ENCODE measurements at regions not wholly inside any gene's neighbourhood (a gene's known extent, or its start where the extent isn't known, plus 50 kb on each side); places are given as distances from the start of the nearest gene placed in this dataset.

- CTCF ChIA-PET: no interaction called here
- Histone ChIP-seq H3K9me3 (ENCODE audit: control insufficient read depth in 2 of 3, low read length in 3 of 3) (no peaks in the 10 kb centered on the region), H3K4me1 (ENCODE audit: control insufficient read depth in 2 of 2, insufficient read depth in 2 of 2, low read length in 2 of 2) (peaks cover 10 to 12% of the 10 kb centered on the region in 2 donors), H3K4me3 (ENCODE audit: low read length) (no peak overlapping the region), H3K36me3 (ENCODE audit: control insufficient read depth in 2 of 3, insufficient read depth in 3 of 3, low read length in 3 of 3) (no peaks in the 10 kb centered on the region), H3K27ac (ENCODE audit: low read depth, low read length) (no peak overlapping the region), H3K27me3 (ENCODE audit: control insufficient read depth in 2 of 2, insufficient read depth in 2 of 2, low read length in 2 of 2) (no peaks in the 10 kb centered on the region)
- no peak for DNase-seq
- POLR2A ChIA-PET: no interaction called here
- no peak overlapping the region for H3K4me3 Mint-ChIP-seq
- no peaks in the 10 kb centered on the region for H3K9me3 Mint-ChIP-seq
- ATAC-seq: no peak
- H3K27me3 Mint-ChIP-seq: peaks cover 0 to 18% (median 0%) of the 10 kb centered on the region in 5 donors
- H3K4me1 Mint-ChIP-seq: peaks cover 9 to 40% (median 28%) of the 10 kb centered on the region in 7 donors
- H3K36me3 Mint-ChIP-seq: no peaks in the 10 kb centered on the region
- no peak overlapping the region for H3K27ac Mint-ChIP-seq
- intact Hi-C loops (cut with micrococcal nuclease): no loop called here
These were observed 205.3 kb upstream of the RAB4A start for GRCh38 chr1:229065613-229066012.

- no peaks in the 10 kb centered on the region for H3K36me3 ChIP-seq (ENCODE audit: control insufficient read depth in 2 of 3, insufficient read depth in 3 of 3, low read length in 3 of 3)
- intact Hi-C loops (cut with micrococcal nuclease): no loop called here
- no peaks in the 10 kb centered on the region for H3K27me3 ChIP-seq (ENCODE audit: control insufficient read depth in 2 of 2, insufficient read depth in 2 of 2, low read length in 2 of 2)
- DNase-seq (no peak), ATAC-seq (no peak)
- H3K36me3 Mint-ChIP-seq: no peaks in the 10 kb centered on the region
- no peak overlapping the region for H3K4me3 ChIP-seq (ENCODE audit: low read length)
- no peak overlapping the region for H3K27ac ChIP-seq (ENCODE audit: low read depth, low read length)
- H3K9me3 ChIP-seq (ENCODE audit: control insufficient read depth in 2 of 3, low read length in 3 of 3): no peaks in the 10 kb centered on the region
- H3K4me1 Mint-ChIP-seq: peaks cover 9 to 34% (median 27%) of the 10 kb centered on the region in 7 donors
- H3K4me1 ChIP-seq (ENCODE audit: control insufficient read depth in 2 of 2, insufficient read depth in 2 of 2, low read length in 2 of 2): peaks cover 10 to 11% of the 10 kb centered on the region in 2 donors
- no peaks in the 10 kb centered on the region for H3K9me3 Mint-ChIP-seq
- H3K27ac Mint-ChIP-seq: no peak overlapping the region
- ChIA-PET CTCF (no interaction called here), POLR2A (interaction anchor here (0.6 kb wide), 1 partner anchor 70 kb away, joined by 3 read pairs; no protein-coding TSS in a partner anchor)
- no peak overlapping the region for H3K4me3 Mint-ChIP-seq
- peaks cover 0 to 18% (median 0%) of the 10 kb centered on the region in 5 donors for H3K27me3 Mint-ChIP-seq
These were observed 204.3 kb upstream of the RAB4A start for GRCh38 chr1:229066591-229066990.

- no peak overlapping the region for H3K27ac Mint-ChIP-seq
- H3K27me3 Mint-ChIP-seq: peaks cover 0 to 18% (median 0%) of the 10 kb centered on the region in 5 donors
These were observed 203.4 kb upstream of the RAB4A start for GRCh38 chr1:229067546-229067945.

GRCh38 chr1:229068270-229068987 is 202.5 kb upstream of the RAB4A start:
- Histone ChIP-seq H3K9me3 (ENCODE audit: control insufficient read depth in 2 of 3, low read length in 3 of 3) (no peaks in the 10 kb centered on the region), H3K4me3 (ENCODE audit: low read length) (no peak overlapping the region), H3K4me1 (ENCODE audit: control insufficient read depth in 2 of 2, insufficient read depth in 2 of 2, low read length in 2 of 2) (peaks cover 10 to 11% of the 10 kb centered on the region in 2 donors), H3K36me3 (ENCODE audit: control insufficient read depth in 2 of 3, insufficient read depth in 3 of 3, low read length in 3 of 3) (no peaks in the 10 kb centered on the region), H3K27ac (ENCODE audit: low read depth, low read length) (no peak overlapping the region), H3K27me3 (ENCODE audit: control insufficient read depth in 2 of 2, insufficient read depth in 2 of 2, low read length in 2 of 2) (no peaks in the 10 kb centered on the region)
- H3K9me3 Mint-ChIP-seq: no peaks in the 10 kb centered on the region
- peaks cover 9 to 26% (median 24%) of the 10 kb centered on the region in 7 donors for H3K4me1 Mint-ChIP-seq
- ChIA-PET POLR2A (no interaction called here), CTCF (no interaction called here)
- no peak for DNase-seq
- H3K27ac Mint-ChIP-seq: peak overlapping the region in 3 of 9 donors; percentile 11 to 48 (median 27)
- intact Hi-C loops (cut with micrococcal nuclease): no loop called here
- peak; percentile 78 for ATAC-seq
- peaks cover 0 to 15% (median 0%) of the 10 kb centered on the region in 5 donors for H3K27me3 Mint-ChIP-seq
- H3K4me3 Mint-ChIP-seq: peak overlapping the region in 5 of 10 donors; percentile 12 to 67 (median 44)
- H3K36me3 Mint-ChIP-seq: no peaks in the 10 kb centered on the region

More at GRCh38 chr1:229067546-229067945, 203.4 kb upstream of the RAB4A start:
- Histone ChIP-seq H3K27me3 (ENCODE audit: control insufficient read depth in 2 of 2, insufficient read depth in 2 of 2, low read length in 2 of 2) (no peaks in the 10 kb centered on the region), H3K4me3 (ENCODE audit: low read length) (no peak overlapping the region), H3K36me3 (ENCODE audit: control insufficient read depth in 2 of 3, insufficient read depth in 3 of 3, low read length in 3 of 3) (no peaks in the 10 kb centered on the region), H3K4me1 (ENCODE audit: control insufficient read depth in 2 of 2, insufficient read depth in 2 of 2, low read length in 2 of 2) (peaks cover 10 to 11% of the 10 kb centered on the region in 2 donors), H3K27ac (ENCODE audit: low read depth, low read length) (no peak overlapping the region), H3K9me3 (ENCODE audit: control insufficient read depth in 2 of 3, low read length in 3 of 3) (no peaks in the 10 kb centered on the region)
- peak overlapping the region in 1 of 10 donors; percentile 58 for H3K4me3 Mint-ChIP-seq
- H3K36me3 Mint-ChIP-seq: no peaks in the 10 kb centered on the region
- POLR2A ChIA-PET: no interaction called here
- CTCF ChIA-PET: no interaction called here
- H3K9me3 Mint-ChIP-seq: no peaks in the 10 kb centered on the region
- peaks cover 9 to 29% (median 26%) of the 10 kb centered on the region in 7 donors for H3K4me1 Mint-ChIP-seq
- ATAC-seq (no peak), DNase-seq (no peak)
- intact Hi-C loops (cut with micrococcal nuclease): no loop called here

- ChIA-PET POLR2A (no interaction called here), CTCF (no interaction called here)
- Mint-ChIP-seq H3K27ac (no peak overlapping the region), H3K27me3 (peaks cover 0 to 15% (median 0%) of the 10 kb centered on the region in 5 donors), H3K4me3 (no peak overlapping the region), H3K9me3 (no peaks in the 10 kb centered on the region), H3K4me1 (peaks cover 9 to 26% (median 21%) of the 10 kb centered on the region in 7 donors), H3K36me3 (no peaks in the 10 kb centered on the region)
- Histone ChIP-seq H3K27me3 (ENCODE audit: control insufficient read depth in 2 of 2, insufficient read depth in 2 of 2, low read length in 2 of 2) (no peaks in the 10 kb centered on the region), H3K36me3 (ENCODE audit: control insufficient read depth in 2 of 3, insufficient read depth in 3 of 3, low read length in 3 of 3) (no peaks in the 10 kb centered on the region), H3K4me3 (ENCODE audit: low read length) (no peak overlapping the region), H3K27ac (ENCODE audit: low read depth, low read length) (no peak overlapping the region), H3K4me1 (ENCODE audit: control insufficient read depth in 2 of 2, insufficient read depth in 2 of 2, low read length in 2 of 2) (peaks cover 10 to 11% of the 10 kb centered on the region in 2 donors), H3K9me3 (ENCODE audit: control insufficient read depth in 2 of 3, low read length in 3 of 3) (no peaks in the 10 kb centered on the region)
- no peak for ATAC-seq
- intact Hi-C loops (cut with micrococcal nuclease): no loop called here
- DNase-seq: no peak
These were observed 201.7 kb upstream of the RAB4A start for GRCh38 chr1:229069176-229069575.

GRCh38 chr1:229070168-229070567 is 200.7 kb upstream of the RAB4A start:
- no peaks in the 10 kb centered on the region for H3K36me3 Mint-ChIP-seq
- no peak for DNase-seq
- POLR2A ChIA-PET: no interaction called here
- H3K27ac Mint-ChIP-seq: no peak overlapping the region
- H3K36me3 ChIP-seq (ENCODE audit: control insufficient read depth in 2 of 3, insufficient read depth in 3 of 3, low read length in 3 of 3): no peaks in the 10 kb centered on the region
- CTCF ChIA-PET: interaction anchor here (0.6 kb wide), 1 partner anchor 492 kb away, joined by 4 read pairs; no protein-coding TSS in a partner anchor
- ATAC-seq: peak; percentile 65
- intact Hi-C loops (cut with micrococcal nuclease): no loop called here
- H3K27ac ChIP-seq (ENCODE audit: low read depth, low read length): no peak overlapping the region
- H3K27me3 Mint-ChIP-seq: peaks cover 0 to 10% (median 0%) of the 10 kb centered on the region in 5 donors
- no peak overlapping the region for H3K4me3 ChIP-seq (ENCODE audit: low read length)
- no peaks in the 10 kb centered on the region for H3K27me3 ChIP-seq (ENCODE audit: control insufficient read depth in 2 of 2, insufficient read depth in 2 of 2, low read length in 2 of 2)
- H3K4me3 Mint-ChIP-seq: no peak overlapping the region
- no peaks in the 10 kb centered on the region for H3K9me3 Mint-ChIP-seq
- H3K9me3 ChIP-seq (ENCODE audit: control insufficient read depth in 2 of 3, low read length in 3 of 3): no peaks in the 10 kb centered on the region
- H3K4me1 ChIP-seq (ENCODE audit: control insufficient read depth in 2 of 2, insufficient read depth in 2 of 2, low read length in 2 of 2): peaks cover 10 to 11% of the 10 kb centered on the region in 2 donors
- H3K4me1 Mint-ChIP-seq: peaks cover 9 to 24% (median 24%) of the 10 kb centered on the region in 7 donors

- CTCF ChIA-PET: no interaction called here
These were observed 197.7 kb upstream of the RAB4A start for GRCh38 chr1:229073251-229073650.

More at GRCh38 chr1:229073251-229073650, 197.7 kb upstream of the RAB4A start:
- ATAC-seq: no peak
- POLR2A ChIA-PET: no interaction called here
- Mint-ChIP-seq H3K9me3 (peaks cover 0 to 6% (median 0%) of the 10 kb centered on the region in 11 donors), H3K36me3 (no peaks in the 10 kb centered on the region), H3K27ac (no peak overlapping the region), H3K27me3 (peaks cover 0 to 4% (median 0%) of the 10 kb centered on the region in 5 donors), H3K4me1 (peaks cover 5 to 20% (median 12%) of the 10 kb centered on the region in 7 donors), H3K4me3 (no peak overlapping the region)
- Histone ChIP-seq H3K4me1 (ENCODE audit: control insufficient read depth in 2 of 2, insufficient read depth in 2 of 2, low read length in 2 of 2) (peaks cover 5 to 6% of the 10 kb centered on the region in 2 donors), H3K36me3 (ENCODE audit: control insufficient read depth in 2 of 3, insufficient read depth in 3 of 3, low read length in 3 of 3) (no peaks in the 10 kb centered on the region), H3K27ac (ENCODE audit: low read depth, low read length) (no peak overlapping the region), H3K4me3 (ENCODE audit: low read length) (no peak overlapping the region), H3K9me3 (ENCODE audit: control insufficient read depth in 2 of 3, low read length in 3 of 3) (no peaks in the 10 kb centered on the region), H3K27me3 (ENCODE audit: control insufficient read depth in 2 of 2, insufficient read depth in 2 of 2, low read length in 2 of 2) (no peaks in the 10 kb centered on the region)
- DNase-seq: no peak
- intact Hi-C loops (cut with micrococcal nuclease): no loop called here

Data from naive thymus-derived CD4-positive, alpha-beta T cell (primary cell).